Spleen (tissue), 11 donors: ENCODE measurements at regions not wholly inside any gene's neighbourhood (a gene's known extent, or its start where the extent isn't known, plus 50 kb on each side); places are given as distances from the start of the nearest gene placed in this dataset.

ENCODE experiments used
- DNase-seq: peaks from one replicate; pipeline ENCODE4 v3.0.0-alpha.2; 2020
- H3K27ac ChIP-seq, 8 donors: fragments of 200-600 bp; sonication (generic) in 7 of 8; 1 replicate in 4 of 8; 2 replicates in 4 of 8; pipeline versions ENCODE4 v1.5.0 to v1.8.0; 2016 to 2021; ENCODE audit warnings: inconsistent platforms in 4 of 8, mild to moderate bottlenecking in 4 of 8, moderate library complexity in 1 of 8
- H3K27me3 ChIP-seq, 7 donors: fragments of 200-600 bp; sonication (generic) in 6 of 7; replicated peaks in 1 of 7; 1 replicate in 4 of 7; 2 replicates in 3 of 7; pipeline versions ENCODE4 v1.5.0 to v1.8.0; 2016 to 2021; ENCODE audit warnings: inconsistent platforms in 3 of 7, mild to moderate bottlenecking in 1 of 7
- H3K36me3 ChIP-seq, 6 donors: fragments of 200-600 bp; sonication (generic) in 5 of 6; 1 replicate in 4 of 6; 2 replicates in 2 of 6; pipeline versions ENCODE4 v1.5.0 to v1.8.0; 2016 to 2021; ENCODE audit warnings: inconsistent platforms in 2 of 6
- H3K4me1 ChIP-seq, 6 donors: fragments of 200-600 bp; sonication (generic) in 5 of 6; 1 replicate in 3 of 6; 2 replicates in 3 of 6; pipeline versions ENCODE4 v1.5.0 to v1.8.0; 2016 to 2021; ENCODE audit warnings: inconsistent platforms in 3 of 6
- H3K4me3 ChIP-seq, 8 donors: fragments of 200-600 bp; sonication (generic) in 7 of 8; 1 replicate in 4 of 8; 2 replicates in 4 of 8; pipeline versions ENCODE4 v1.5.0 to v1.8.0; 2016 to 2021; ENCODE audit warnings: inconsistent platforms in 4 of 8, mild to moderate bottlenecking in 4 of 8, moderate library complexity in 2 of 8
- H3K9me3 ChIP-seq, 8 donors: fragments of 200-600 bp; sonication (generic) in 7 of 8; 1 replicate in 4 of 8; 2 replicates in 4 of 8; pipeline versions ENCODE4 v1.5.0 to v1.8.0; 2016 to 2021; ENCODE audit warnings: inconsistent platforms in 4 of 8
- POLR2A ChIP-seq, 3 donors: fragments of 450-650 bp; IDR thresholded peaks; one replicate each; pipeline ENCODE4 v1.5.1; 2017; ENCODE audit warnings: antibody characterized with exemption in 3 of 3, mild to moderate bottlenecking in 1 of 3
- POLR2AphosphoS5 ChIP-seq, 3 donors: sonication (generic); formaldehyde crosslinking; IDR thresholded peaks; one replicate each; pipeline ENCODE4 v1.5.1; 2017; ENCODE audit warnings: antibody characterized with exemption in 3 of 3
- WGBS, 5 donors: extraction: QIAGEN DNeasy Blood & Tissue Kit in 3 of 5; methylation state at CpG; one replicate each; pipeline versions ENCODE4 v1.1.5 to v1.1.7; 2013 to 2018; 5-methylcytosine and 5-hydroxymethylcytosine counted together
- intact Hi-C: fragments of 100-400 bp; cut with DNase I; formaldehyde crosslinking; loops from one replicate; pipeline ENCODE4 v1.15.0; 2023; ENCODE audit warnings: low total_unique reads
- TF ChIP-seq, protein P1 (sequence below), 11 experiments: fragments of 200-600 bp in 7 of 11; fragments of 450-650 bp in 4 of 11; sonication (generic) in 4 of 11; IDR thresholded peaks in 8 of 11; conservative IDR thresholded peaks in 3 of 11; 1 replicate in 7 of 11; 2 replicates in 4 of 11; pipeline versions ENCODE4 v1.4.0 to v1.8.0; 2016 to 2021; ENCODE audit warnings: antibody characterized with exemption in 11 of 11, inconsistent platforms in 4 of 11, mild to moderate bottlenecking in 1 of 11
- donor health status: healthy with polysubstance abuse.
- donor health status: DM: no; HTN: no; CAD: no; lungs with moderate emphysema.
- donor health status: DM: no; HTN: no; CAD: no.
- donor health status: Bipolar disorder and iron deficiency.
- donor health status: healthy.
- donor health status: DM: no; HTN: no; CAD: no.
- donor health status: DM: yes; HTN: yes; CAD: no.

- Histone ChIP-seq H3K27ac (no peak overlapping the region), H3K36me3 (no peaks in the 10 kb centered on the region), H3K4me1 (no peaks in the 10 kb centered on the region), H3K4me3 (no peak overlapping the region), H3K9me3 (peaks cover 0 to 17% (median 0%) of the 10 kb centered on the region in 8 donors), H3K27me3 (no peaks in the 10 kb centered on the region)
- no peak for TF ChIP-seq POLR2AphosphoS5 (IDR thresholded peaks at IDR 0.05)
- TF ChIP-seq POLR2A (IDR thresholded peaks at IDR 0.05): no peak
- TF ChIP-seq, protein P1, sequence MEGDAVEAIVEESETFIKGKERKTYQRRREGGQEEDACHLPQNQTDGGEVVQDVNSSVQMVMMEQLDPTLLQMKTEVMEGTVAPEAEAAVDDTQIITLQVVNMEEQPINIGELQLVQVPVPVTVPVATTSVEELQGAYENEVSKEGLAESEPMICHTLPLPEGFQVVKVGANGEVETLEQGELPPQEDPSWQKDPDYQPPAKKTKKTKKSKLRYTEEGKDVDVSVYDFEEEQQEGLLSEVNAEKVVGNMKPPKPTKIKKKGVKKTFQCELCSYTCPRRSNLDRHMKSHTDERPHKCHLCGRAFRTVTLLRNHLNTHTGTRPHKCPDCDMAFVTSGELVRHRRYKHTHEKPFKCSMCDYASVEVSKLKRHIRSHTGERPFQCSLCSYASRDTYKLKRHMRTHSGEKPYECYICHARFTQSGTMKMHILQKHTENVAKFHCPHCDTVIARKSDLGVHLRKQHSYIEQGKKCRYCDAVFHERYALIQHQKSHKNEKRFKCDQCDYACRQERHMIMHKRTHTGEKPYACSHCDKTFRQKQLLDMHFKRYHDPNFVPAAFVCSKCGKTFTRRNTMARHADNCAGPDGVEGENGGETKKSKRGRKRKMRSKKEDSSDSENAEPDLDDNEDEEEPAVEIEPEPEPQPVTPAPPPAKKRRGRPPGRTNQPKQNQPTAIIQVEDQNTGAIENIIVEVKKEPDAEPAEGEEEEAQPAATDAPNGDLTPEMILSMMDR (IDR thresholded peaks at IDR 0.05 in 8 of 11, conservative IDR thresholded peaks at IDR 0.05 in 3 of 11): no peak
- 92 to 96% (median 95%) methylated on average over 3 of the region's 3 CpGs for WGBS, 5 donors
- no peak for DNase-seq
- intact Hi-C loops: no loop called here
Measured at GRCh38 chr3:75144406-75144805, 519.7 kb upstream of the FRG2C start.

DNA sequence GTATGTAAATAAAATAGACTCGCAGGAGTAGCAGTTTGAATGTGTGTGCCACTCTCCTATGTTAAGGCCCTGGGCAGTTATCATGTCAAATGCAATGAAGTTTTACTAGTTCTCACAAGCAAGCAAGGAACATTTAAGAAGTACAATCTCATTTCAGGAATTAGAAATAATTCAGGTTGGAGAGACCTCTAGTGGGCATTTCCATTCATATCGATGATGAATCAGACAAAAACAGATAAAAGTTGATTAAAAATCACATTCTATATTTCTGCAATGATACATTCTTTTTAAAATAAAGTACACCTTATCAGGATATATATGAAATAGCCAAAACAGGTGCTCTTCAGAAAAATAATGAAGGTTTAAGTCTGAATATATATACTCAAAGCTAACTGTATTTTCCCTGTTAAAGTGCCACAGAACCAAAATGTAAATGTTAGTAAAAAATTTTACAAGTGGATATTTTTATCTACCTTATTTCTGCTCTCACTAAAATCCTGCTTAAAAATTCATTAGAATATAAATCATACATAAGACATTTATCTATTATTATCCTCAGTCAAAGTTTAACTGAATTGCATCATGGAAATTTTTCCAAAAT lies 492.4 kb upstream of the FRG2C start:
- H3K4me1 ChIP-seq: no peaks in the 10 kb centered on the region
- no peaks in the 10 kb centered on the region for H3K9me3 ChIP-seq
- TF ChIP-seq POLR2A (IDR thresholded peaks at IDR 0.05) (no peak), POLR2AphosphoS5 (IDR thresholded peaks at IDR 0.05) (no peak)
- TF ChIP-seq, protein P1 (IDR thresholded peaks at IDR 0.05 in 8 of 11, conservative IDR thresholded peaks at IDR 0.05 in 3 of 11): no peak
- DNase-seq: no peak
- H3K27ac ChIP-seq: no peak overlapping the region
- peaks cover 0 to 4% (median 0%) of the 10 kb centered on the region in 7 donors for H3K27me3 ChIP-seq
- no peaks in the 10 kb centered on the region for H3K36me3 ChIP-seq
- no peak overlapping the region for H3K4me3 ChIP-seq
- intact Hi-C loops: no loop called here
- WGBS, 5 donors: 24 to 33% (median 30%) methylated on average over 2 of the region's 2 CpGs

GRCh38 chr3:75176937-75177336 lies 487.2 kb upstream of the FRG2C start:
- Histone ChIP-seq H3K27me3 (no peaks in the 10 kb centered on the region), H3K36me3 (no peaks in the 10 kb centered on the region), H3K4me3 (no peak overlapping the region), H3K9me3 (no peaks in the 10 kb centered on the region), H3K4me1 (no peaks in the 10 kb centered on the region), H3K27ac (no peak overlapping the region)
- 54 to 77% (median 65%) methylated on average over 3 of the region's 3 CpGs for WGBS, 5 donors
- TF ChIP-seq, protein P1 (IDR thresholded peaks at IDR 0.05 in 8 of 11, conservative IDR thresholded peaks at IDR 0.05 in 3 of 11): no peak
- TF ChIP-seq POLR2A (IDR thresholded peaks at IDR 0.05) (no peak), POLR2AphosphoS5 (IDR thresholded peaks at IDR 0.05) (no peak)
- no peak for DNase-seq
- intact Hi-C loops: no loop called here

GRCh38 chr3:75180235-75180944 lies 483.7 kb upstream of the FRG2C start:
- Histone ChIP-seq H3K27ac (no peak overlapping the region), H3K4me3 (no peak overlapping the region), H3K27me3 (no peaks in the 10 kb centered on the region), H3K36me3 (no peaks in the 10 kb centered on the region), H3K4me1 (no peaks in the 10 kb centered on the region), H3K9me3 (no peaks in the 10 kb centered on the region)
- DNase-seq: no peak
- 73 to 84% (median 78%) methylated on average over 7 of the region's 7 CpGs for WGBS, 5 donors
- intact Hi-C loops: no loop called here
- TF ChIP-seq POLR2A (IDR thresholded peaks at IDR 0.05) (no peak), POLR2AphosphoS5 (IDR thresholded peaks at IDR 0.05) (no peak)
- TF ChIP-seq, protein P1 (IDR thresholded peaks at IDR 0.05 in 8 of 11, conservative IDR thresholded peaks at IDR 0.05 in 3 of 11): no peak
